H1 (cell line): ENCODE measurements at regions not wholly inside any gene's neighbourhood (a gene's known extent, or its start where the extent isn't known, plus 50 kb on each side); places are given as distances from the start of the nearest gene placed in this dataset.

Experiments
- CTCF ChIA-PET: fragments of 300-600 bp; sonication (Branson Sonifier 250); formaldehyde crosslinking; loops from one replicate; lab custom pipeline; 2021; ENCODE audit not compliant: partially characterized antibody; lab: Charles Lee
- POLR2A ChIA-PET: fragments of 300-600 bp; sonication (Branson Sonifier 250); formaldehyde crosslinking; loops from one replicate; lab custom pipeline; 2021; ENCODE audit warnings: inconsistent platforms; ENCODE audit not compliant: partially characterized antibody; lab: Charles Lee
- DNase-seq, 2 experiments: peaks; one replicate each; pipeline versions ENCODE4 v3.0.0 to v3.0.0-alpha.2; 2010 to 2022; ENCODE audit warnings: low spot score in 2 of 2, low read depth in 1 of 2, mixed read lengths in 1 of 2
- FAIRE-seq: peaks from 2 replicates; lab custom pipeline; 2011; peaks lifted over from hg19 to GRCh38; lab: Jason Lieb, UNC
- H2AFZ ChIP-seq: 2 replicates; pipeline ENCODE4 v1.8.1; 2012; ENCODE audit warnings: low read length, inconsistent platforms
- H2AK5ac ChIP-seq: 2 replicates; pipeline ENCODE4 v1.6.1; 2013; ENCODE audit warnings: low read depth, low read length
- H2BK120ac ChIP-seq: replicated peaks from 2 replicates; pipeline ENCODE3; 2013; ENCODE audit warnings: low read depth, low read length, inconsistent platforms
- H2BK12ac ChIP-seq: 2 replicates; pipeline ENCODE4 v1.6.1; 2013; ENCODE audit warnings: low read depth, low read length
- H2BK15ac ChIP-seq: 2 replicates; pipeline ENCODE4 v1.6.1; 2013; ENCODE audit warnings: low read length
- H2BK20ac ChIP-seq: 2 replicates; pipeline ENCODE4 v1.6.1; 2013; ENCODE audit warnings: low read length
- H2BK5ac ChIP-seq: 2 replicates; pipeline ENCODE4 v1.6.1; 2013; ENCODE audit warnings: low read depth, low read length
- H3K14ac ChIP-seq: 2 replicates; pipeline ENCODE4 v1.6.1; 2013; ENCODE audit warnings: inconsistent platforms; ENCODE audit not compliant: insufficient read length
- H3K18ac ChIP-seq: 2 replicates; pipeline ENCODE4 v1.6.1; 2013; ENCODE audit warnings: low read length; ENCODE audit errors: extremely low read depth
- H3K23ac ChIP-seq: 2 replicates; pipeline ENCODE4 v1.6.1; 2013; ENCODE audit warnings: inconsistent platforms; ENCODE audit not compliant: insufficient read length
- H3K23me2 ChIP-seq: 2 replicates; pipeline ENCODE4 v1.6.1; 2013; ENCODE audit warnings: low read depth, low read length
- H3K27ac ChIP-seq: 2 replicates; pipeline ENCODE4 v1.6.1; 2011; ENCODE audit warnings: low read depth, low read length, inconsistent platforms
- H3K27me3 ChIP-seq, 4 experiments: replicated peaks in 1 of 4; 1 replicate in 1 of 4; 2 replicates in 3 of 4; pipeline versions ENCODE4 v1.6.1 to v1.8.1; 2011 to 2013; ENCODE audit warnings: low read length in 3 of 4, mild to moderate bottlenecking in 3 of 4, inconsistent platforms in 2 of 4, mixed read lengths in 2 of 4, moderate library complexity in 1 of 4; ENCODE audit not compliant: control insufficient read depth in 3 of 4, insufficient read depth in 3 of 4; ENCODE audit errors: extremely low read depth in 1 of 4
- H3K36me3 ChIP-seq, 4 experiments: 2 replicates each; pipeline versions ENCODE4 v1.6.1 to v1.8.1; 2011 to 2013; ENCODE audit warnings: mild to moderate bottlenecking in 4 of 4, low read length in 3 of 4, moderate library complexity in 2 of 4, control low read depth in 1 of 4, inconsistent platforms in 1 of 4; ENCODE audit not compliant: insufficient read depth in 4 of 4, control insufficient read depth in 2 of 4
- H3K4ac ChIP-seq: replicated peaks from 2 replicates; pipeline ENCODE3; 2013; ENCODE audit warnings: low read length, low read depth, mixed read lengths, inconsistent platforms; ENCODE audit not compliant: insufficient read length
- H3K4me1 ChIP-seq, 4 experiments: replicated peaks in 1 of 4; 1 replicate in 1 of 4; 2 replicates in 3 of 4; pipeline versions ENCODE4 v1.6.1 to v1.8.1; 2011 to 2013; ENCODE audit warnings: low read length in 3 of 4, inconsistent platforms in 2 of 4, mixed read lengths in 1 of 4; ENCODE audit not compliant: insufficient read depth in 4 of 4, control insufficient read depth in 3 of 4
- H3K4me2 ChIP-seq, 2 experiments: 2 replicates each; pipeline versions ENCODE4 v1.6.1 to v1.8.1; 2011 to 2013; ENCODE audit warnings: low read depth in 2 of 2, low read length in 2 of 2, control low read depth in 1 of 2, inconsistent platforms in 1 of 2, mild to moderate bottlenecking in 1 of 2; ENCODE audit not compliant: insufficient read depth in 1 of 2
- H3K4me3 ChIP-seq, 4 experiments: fragments of 200-600, 300-600 bp in 1 of 4; sonication (generic), shearing (Covaris generic), sonication (Bioruptor Twin) in 1 of 4; 2 replicates each; pipeline versions ENCODE4 v1.5.1 to v1.8.1; 2011 to 2016; ENCODE audit warnings: low read length in 4 of 4, low read depth in 3 of 4, control low read depth in 2 of 4, inconsistent platforms in 2 of 4, mild to moderate bottlenecking in 2 of 4, mixed read lengths in 1 of 4, moderate library complexity in 1 of 4; ENCODE audit not compliant: insufficient read depth in 2 of 4; ENCODE audit errors: extremely low read depth in 1 of 4
- H3K56ac ChIP-seq: replicated peaks from 2 replicates; pipeline ENCODE3; 2013; ENCODE audit warnings: low read depth, mild to moderate bottlenecking, mixed read lengths, low read length, inconsistent platforms; ENCODE audit not compliant: insufficient read length
- H3K79me1 ChIP-seq: 2 replicates; pipeline ENCODE4 v1.6.1; 2013; ENCODE audit warnings: low read depth, low read length, control low read depth
- H3K79me2 ChIP-seq, 2 experiments: 2 replicates each; pipeline versions ENCODE4 v1.6.1 to v1.8.1; 2012 to 2013; ENCODE audit warnings: low read length in 2 of 2, mild to moderate bottlenecking in 2 of 2, inconsistent platforms in 1 of 2; ENCODE audit not compliant: insufficient read depth in 2 of 2, control insufficient read depth in 1 of 2
- H3K9ac ChIP-seq, 4 experiments: replicated peaks in 1 of 4; 1 replicate in 1 of 4; 2 replicates in 3 of 4; pipeline versions ENCODE4 v1.6.1 to v1.8.1; 2011 to 2013; ENCODE audit warnings: low read depth in 3 of 4, low read length in 3 of 4, control low read depth in 2 of 4, mild to moderate bottlenecking in 2 of 4, moderate library complexity in 2 of 4, inconsistent platforms in 1 of 4; ENCODE audit errors: extremely low read depth in 1 of 4
- H3K9me3 ChIP-seq, 2 experiments: 2 replicates each; pipeline versions ENCODE4 v1.6.1 to v1.8.1; 2012 to 2013; ENCODE audit warnings: mild to moderate bottlenecking in 2 of 2, moderate library complexity in 2 of 2, control low read depth in 1 of 2, inconsistent platforms in 1 of 2, low read depth in 1 of 2, low read length in 1 of 2, mixed read lengths in 1 of 2; ENCODE audit not compliant: insufficient read depth in 2 of 2
- H4K20me1 ChIP-seq, 2 experiments: replicated peaks in 1 of 2; 2 replicates each; pipeline versions ENCODE3 to v1.8.1; 2011 to 2013; ENCODE audit warnings: inconsistent platforms in 2 of 2, low read length in 2 of 2, mild to moderate bottlenecking in 1 of 2; ENCODE audit not compliant: insufficient read depth in 2 of 2, control insufficient read depth in 1 of 2
- H4K5ac ChIP-seq: 2 replicates; pipeline ENCODE4 v1.6.1; 2013; ENCODE audit warnings: low read length, low read depth, mixed read lengths, inconsistent platforms; ENCODE audit not compliant: insufficient read length
- H4K8ac ChIP-seq: 2 replicates; pipeline ENCODE4 v1.8.0; 2013; ENCODE audit warnings: mild to moderate bottlenecking, moderate library complexity, low read length, inconsistent platforms; ENCODE audit not compliant: insufficient read depth; ENCODE audit errors: extremely low read depth
- H4K91ac ChIP-seq: replicated peaks from 2 replicates; pipeline ENCODE3; 2013; ENCODE audit warnings: low read length, mixed read lengths, inconsistent platforms; ENCODE audit not compliant: insufficient read length
- EGR1 ChIP-seq: IDR thresholded peaks from 2 replicates; pipeline ENCODE4 v1.6.1; 2011; ENCODE audit warnings: low read depth, low read length, borderline replicate concordance
- GTF2F1 ChIP-seq: IDR thresholded peaks from 2 replicates; pipeline ENCODE4 v1.6.1; 2012; ENCODE audit warnings: low read depth, low read length, improper control_type of control experiment, borderline replicate concordance
- KDM4A ChIP-seq: IDR thresholded peaks from one replicate; pipeline ENCODE4 v1.7.1; 2012; ENCODE audit warnings: low read depth, mild to moderate bottlenecking, moderate library complexity, low read length, inconsistent platforms; ENCODE audit not compliant: severe bottlenecking
- MAX ChIP-seq: IDR thresholded peaks from 2 replicates; pipeline ENCODE4 v1.6.1; 2012; ENCODE audit warnings: inconsistent platforms
- PHF8 ChIP-seq: fragments of 200-600 bp; sonication (generic); conservative IDR thresholded peaks from 2 replicates; pipeline ENCODE4 v1.7.1; 2012; ENCODE audit warnings: low read depth, mild to moderate bottlenecking, inconsistent platforms, low read length, moderate library complexity
- SP1 ChIP-seq: IDR thresholded peaks from 2 replicates; pipeline ENCODE4 v1.6.1; 2011; ENCODE audit warnings: low read depth, low read length
- TBP ChIP-seq: IDR thresholded peaks from 2 replicates; pipeline ENCODE4 v1.6.1; 2011; ENCODE audit warnings: low read depth, low read length, improper control_type of control experiment

GRCh38 chr19:23528376-23528775 is 133.1 kb upstream of the ZNF91 start:
- H2BK15ac ChIP-seq, result no peak overlapping the region
- ChIA-PET CTCF (interaction anchor here (0.6 to 1.5 kb wide), 2 partner anchors 17 to 89 kb away, joined by 3 read pairs; no protein-coding TSS in a partner anchor), POLR2A (no interaction called here)
- no peaks in the 10 kb centered on the region; a peak in 1 of 8 replicates for H3K36me3 ChIP-seq
- H3K4me1 ChIP-seq, result no peaks in the 10 kb centered on the region
- no peak overlapping the region for H4K5ac ChIP-seq
- H3K23ac ChIP-seq, result no peak overlapping the region
- no peak overlapping the region for H2BK120ac ChIP-seq
- no peak for TF ChIP-seq EGR1
- TF ChIP-seq SP1, result no peak
- no peak for TF ChIP-seq TBP
- TF ChIP-seq KDM4A, result no peak
- no peak for TF ChIP-seq PHF8
- TF ChIP-seq GTF2F1, result no peak
- TF ChIP-seq MAX, result no peak
- DNase-seq (no peak), FAIRE-seq (no peak)
- H3K9me3 ChIP-seq, result peaks cover 68 to 87% of the 10 kb centered on the region in 2 experiments
- no peak overlapping the region for H3K56ac ChIP-seq
- no peak overlapping the region for H3K4me2 ChIP-seq
- no peak overlapping the region for H3K4me3 ChIP-seq
- H3K18ac ChIP-seq, result no peak overlapping the region
- no peak overlapping the region for H2AK5ac ChIP-seq
- no peaks in the 10 kb centered on the region for H3K27me3 ChIP-seq
- no peaks in the 10 kb centered on the region for H4K20me1 ChIP-seq
- no peak overlapping the region for H4K91ac ChIP-seq
- H3K14ac ChIP-seq, result no peak overlapping the region
- no peak overlapping the region for H3K27ac ChIP-seq
- no peaks in the 10 kb centered on the region for H3K79me2 ChIP-seq
- H3K4ac ChIP-seq, result no peak overlapping the region
- H2BK20ac ChIP-seq, result no peak overlapping the region
- no peaks in the 10 kb centered on the region for H3K23me2 ChIP-seq
- no peak overlapping the region for H2AFZ ChIP-seq
- no peak overlapping the region for H2BK5ac ChIP-seq
- no peak overlapping the region for H4K8ac ChIP-seq
- no peak overlapping the region for H3K9ac ChIP-seq
- H2BK12ac ChIP-seq, result no peak overlapping the region
- no peaks in the 10 kb centered on the region for H3K79me1 ChIP-seq
